DOHH2 (cell line): ENCODE measurements at regions not wholly inside any gene's neighbourhood (a gene's known extent, or its start where the extent isn't known, plus 50 kb on each side); places are given as distances from the start of the nearest gene placed in this dataset.

ENCODE experiments used
- H3F3A ChIP-seq: fragments of 200-600 bp; sonication (generic), shearing (Covaris generic); 2 replicates; pipeline ENCODE4 v1.6.0; 2016; ENCODE audit warnings: antibody characterized with exemption, mild to moderate bottlenecking; ENCODE audit not compliant: control insufficient read depth, insufficient read depth
- H3K27ac ChIP-seq: fragments of 200-600 bp; sonication (generic); 2 replicates; pipeline ENCODE4 v1.5.1; 2014; ENCODE audit warnings: low read depth, mild to moderate bottlenecking, low read length, moderate library complexity
- H3K27me3 ChIP-seq: fragments of 200-600 bp; sonication (generic); 2 replicates; pipeline ENCODE4 v1.6.1; 2014; ENCODE audit warnings: mild to moderate bottlenecking, low read length, mixed read lengths; ENCODE audit not compliant: control insufficient read depth
- H3K36me3 ChIP-seq: fragments of 200-600 bp; sonication (generic); 2 replicates; pipeline ENCODE4 v1.6.1; 2014; ENCODE audit warnings: mild to moderate bottlenecking, low read length, moderate library complexity, mixed read lengths; ENCODE audit not compliant: control insufficient read depth
- H3K4me1 ChIP-seq: fragments of 200-600 bp; sonication (generic); 2 replicates; pipeline ENCODE4 v1.6.1; 2014; ENCODE audit warnings: mild to moderate bottlenecking, low read length, mixed read lengths; ENCODE audit not compliant: control insufficient read depth
- H3K4me2 ChIP-seq: fragments of 200-600 bp; sonication (generic); 2 replicates; pipeline ENCODE4 v1.6.0; 2014; ENCODE audit warnings: mild to moderate bottlenecking, low read length, moderate library complexity
- H3K4me3 ChIP-seq: fragments of 200-600 bp; sonication (generic); 2 replicates; pipeline ENCODE4 v1.5.1; 2014; ENCODE audit warnings: mild to moderate bottlenecking, low read length, mixed read lengths
- H3K79me2 ChIP-seq: fragments of 200-600 bp; sonication (generic); 2 replicates; pipeline ENCODE4 v1.6.1; 2014; ENCODE audit warnings: mild to moderate bottlenecking, low read length, mixed read lengths; ENCODE audit not compliant: control insufficient read depth
- H3K9me2 ChIP-seq: fragments of 200-600 bp; sonication (generic); replicated peaks from 2 replicates; pipeline ENCODE4 v1.6.1; 2014; ENCODE audit warnings: mild to moderate bottlenecking, low read length, mixed read lengths; ENCODE audit not compliant: control insufficient read depth
- H3K9me3 ChIP-seq: fragments of 200-600 bp; sonication (generic); 2 replicates; pipeline ENCODE4 v1.6.1; 2014; ENCODE audit warnings: antibody characterized with exemption, low read length, mixed read lengths; ENCODE audit not compliant: control insufficient read depth, insufficient read depth
- H4K20me1 ChIP-seq: fragments of 200-600 bp; sonication (generic); 2 replicates; pipeline ENCODE4 v1.6.0; 2014; ENCODE audit warnings: low read depth, mild to moderate bottlenecking, antibody characterized with exemption, low read length, moderate library complexity; ENCODE audit not compliant: control insufficient read depth, insufficient read depth
- EZH2phosphoT487 ChIP-seq: fragments of 200-600 bp; sonication (generic); IDR thresholded peaks from 2 replicates; pipeline ENCODE4 v1.6.1; 2017; ENCODE audit warnings: borderline replicate concordance, mild to moderate bottlenecking, antibody characterized with exemption, low read length, moderate library complexity, mixed read lengths
- TF ChIP-seq, protein P1 (sequence below): fragments of 200-600 bp; sonication (generic); IDR thresholded peaks from one replicate; pipeline ENCODE4 v1.5.1; 2014; ENCODE audit warnings: antibody characterized with exemption, mild to moderate bottlenecking, low read depth, low read length; ENCODE audit not compliant: poor library complexity, severe bottlenecking

DNA sequence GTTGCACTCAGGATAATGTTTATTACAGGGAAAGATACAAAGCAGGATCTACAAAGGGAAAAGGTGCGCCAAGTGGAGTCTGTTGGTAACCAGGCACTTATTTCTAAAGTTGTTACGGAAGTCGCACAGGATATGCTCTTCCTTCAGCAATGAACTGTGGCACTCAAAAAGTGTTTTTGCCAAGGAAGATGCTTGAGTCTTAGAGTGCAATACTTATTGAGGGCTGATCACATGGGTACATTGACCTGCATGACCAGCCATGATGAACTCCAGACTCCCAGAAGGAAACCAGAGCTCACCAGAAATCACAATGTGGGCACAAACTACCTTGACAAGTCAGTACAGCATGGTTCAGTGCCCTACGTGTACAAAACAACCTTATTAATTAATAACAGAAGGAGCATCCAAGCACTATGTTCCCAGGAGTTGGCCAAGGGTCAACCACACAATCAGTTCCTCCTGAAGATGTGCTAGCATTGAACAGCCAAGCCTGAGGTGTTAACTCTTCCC is 270.7 kb upstream of the TFAP2D start:
- no peaks in the 10 kb centered on the region for H3K36me3 ChIP-seq
- no peaks in the 10 kb centered on the region for H3K4me1 ChIP-seq
- no peaks in the 10 kb centered on the region for H3K9me2 ChIP-seq
- no peak overlapping the region for H3K4me2 ChIP-seq
- no peaks in the 10 kb centered on the region for H4K20me1 ChIP-seq
- no peak overlapping the region for H3K4me3 ChIP-seq
- H3K79me2 ChIP-seq = no peaks in the 10 kb centered on the region
- TF ChIP-seq, protein P1, sequence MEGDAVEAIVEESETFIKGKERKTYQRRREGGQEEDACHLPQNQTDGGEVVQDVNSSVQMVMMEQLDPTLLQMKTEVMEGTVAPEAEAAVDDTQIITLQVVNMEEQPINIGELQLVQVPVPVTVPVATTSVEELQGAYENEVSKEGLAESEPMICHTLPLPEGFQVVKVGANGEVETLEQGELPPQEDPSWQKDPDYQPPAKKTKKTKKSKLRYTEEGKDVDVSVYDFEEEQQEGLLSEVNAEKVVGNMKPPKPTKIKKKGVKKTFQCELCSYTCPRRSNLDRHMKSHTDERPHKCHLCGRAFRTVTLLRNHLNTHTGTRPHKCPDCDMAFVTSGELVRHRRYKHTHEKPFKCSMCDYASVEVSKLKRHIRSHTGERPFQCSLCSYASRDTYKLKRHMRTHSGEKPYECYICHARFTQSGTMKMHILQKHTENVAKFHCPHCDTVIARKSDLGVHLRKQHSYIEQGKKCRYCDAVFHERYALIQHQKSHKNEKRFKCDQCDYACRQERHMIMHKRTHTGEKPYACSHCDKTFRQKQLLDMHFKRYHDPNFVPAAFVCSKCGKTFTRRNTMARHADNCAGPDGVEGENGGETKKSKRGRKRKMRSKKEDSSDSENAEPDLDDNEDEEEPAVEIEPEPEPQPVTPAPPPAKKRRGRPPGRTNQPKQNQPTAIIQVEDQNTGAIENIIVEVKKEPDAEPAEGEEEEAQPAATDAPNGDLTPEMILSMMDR = no peak
- TF ChIP-seq EZH2phosphoT487 = no peak
- no peaks in the 10 kb centered on the region for H3F3A ChIP-seq
- H3K27me3 ChIP-seq = no peaks in the 10 kb centered on the region
- H3K27ac ChIP-seq = no peak overlapping the region
- H3K9me3 ChIP-seq = no peaks in the 10 kb centered on the region

DNA sequence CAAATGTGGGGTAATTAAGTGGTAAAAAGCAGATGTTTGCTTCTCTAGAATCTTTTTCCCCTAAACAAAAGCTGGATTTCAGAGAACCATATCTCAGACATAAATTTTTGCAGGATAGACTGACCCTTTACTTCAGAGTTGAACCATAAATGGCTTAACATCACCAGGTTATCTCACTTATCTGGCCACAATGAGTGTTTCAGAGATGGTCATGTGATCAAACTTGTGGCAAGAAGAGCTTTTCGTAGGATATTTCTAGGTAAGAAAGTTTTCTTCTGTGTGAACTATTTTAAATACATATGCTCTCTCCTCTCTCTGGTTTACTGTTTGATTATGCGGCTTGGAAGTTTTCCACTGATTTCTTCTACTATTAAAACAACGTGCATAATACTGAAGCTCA is 270.2 kb upstream of the TFAP2D start:
- no peaks in the 10 kb centered on the region for H3K36me3 ChIP-seq
- no peaks in the 10 kb centered on the region for H3K9me2 ChIP-seq
- no peaks in the 10 kb centered on the region for H3K9me3 ChIP-seq
- no peak overlapping the region for H3K27ac ChIP-seq
- H3K27me3 ChIP-seq = no peaks in the 10 kb centered on the region
- no peak overlapping the region for H3K4me3 ChIP-seq
- TF ChIP-seq EZH2phosphoT487 = no peak
- TF ChIP-seq, protein P1 = no peak
- no peaks in the 10 kb centered on the region for H4K20me1 ChIP-seq
- no peaks in the 10 kb centered on the region for H3K4me1 ChIP-seq
- H3K4me2 ChIP-seq = no peak overlapping the region
- H3K79me2 ChIP-seq = no peaks in the 10 kb centered on the region
- H3F3A ChIP-seq = no peaks in the 10 kb centered on the region

DNA sequence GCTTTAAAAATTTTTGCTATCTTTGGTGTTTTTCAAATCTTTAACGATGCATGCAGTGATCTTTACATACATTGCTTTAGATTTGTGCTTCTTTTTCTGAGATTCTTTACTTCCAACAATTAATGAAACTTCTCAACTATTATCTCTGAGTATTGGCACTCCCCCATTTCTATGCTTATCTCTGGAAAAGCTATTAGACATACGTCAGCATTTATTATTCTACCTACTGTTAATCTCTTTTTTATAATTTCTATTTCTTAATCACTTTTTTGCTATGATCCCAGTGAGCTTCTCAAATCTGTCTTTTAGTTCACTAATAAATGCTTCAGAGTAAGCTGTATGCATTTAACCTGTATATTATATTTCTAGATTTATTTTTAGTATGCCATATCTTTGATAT is 264.2 kb upstream of the TFAP2D start:
- H3K4me3 ChIP-seq = no peak overlapping the region
- H3K4me2 ChIP-seq = no peak overlapping the region
- no peaks in the 10 kb centered on the region for H3F3A ChIP-seq
- H3K4me1 ChIP-seq = no peaks in the 10 kb centered on the region
- no peaks in the 10 kb centered on the region for H4K20me1 ChIP-seq
- H3K27ac ChIP-seq = no peak overlapping the region
- TF ChIP-seq, protein P1 = no peak
- TF ChIP-seq EZH2phosphoT487 = no peak
- no peaks in the 10 kb centered on the region for H3K9me3 ChIP-seq
- no peaks in the 10 kb centered on the region for H3K79me2 ChIP-seq
- no peaks in the 10 kb centered on the region for H3K27me3 ChIP-seq
- no peaks in the 10 kb centered on the region for H3K9me2 ChIP-seq
- H3K36me3 ChIP-seq = no peaks in the 10 kb centered on the region
